ENCODE measurements at regions not wholly inside any gene's neighbourhood (a gene's known extent, or its start where the extent isn't known, plus 50 kb on each side); places are given as distances from the start of the nearest gene placed in this dataset.

- Mint-ChIP-seq H3K4me1 (peaks cover 22% of the 10 kb centered on the region), H3K27me3 (ENCODE audit: insufficient read depth) (no peaks in the 10 kb centered on the region), H3K4me3 (no peak overlapping the region), H3K27ac (no peak overlapping the region), H3K36me3 (ENCODE audit: low read depth) (no peaks in the 10 kb centered on the region), H3K9me3 (peaks cover 4% of the 10 kb centered on the region)
- no peaks in the 10 kb centered on the region for H3K9me3 ChIP-seq (ENCODE audit: control insufficient read depth, low read length)
- 78 to 81% methylated on average over 3 to 6 of the region's 6 CpGs for WGBS, 2 experiments (ENCODE audit: insufficient coverage in 1 of 2, insufficient read length in 1 of 2)
- no peak overlapping the region for H3K9ac ChIP-seq (ENCODE audit: extremely low read depth, low read length, poor library complexity, severe bottlenecking)
- H3K4me1 ChIP-seq (ENCODE audit: control insufficient read depth, insufficient read depth, low read length), result no peaks in the 10 kb centered on the region
- DNase-seq, result no peak
- no peak overlapping the region for H3K4me3 ChIP-seq (ENCODE audit: low read length)
- H3K27me3 ChIP-seq (ENCODE audit: control insufficient read depth, insufficient read depth, low read length, poor library complexity, severe bottlenecking), result no peaks in the 10 kb centered on the region
- H3K27ac ChIP-seq (ENCODE audit: low read depth, low read length), result peak overlapping the region; percentile 26
- no peak for TF ChIP-seq CTCF (conservative IDR thresholded peaks at IDR 0.05)
- H3K36me3 ChIP-seq (ENCODE audit: control insufficient read depth, insufficient read depth, low read length), result no peaks in the 10 kb centered on the region
Observed at GRCh38 chr2:10973766-10974165, 62.0 kb downstream of the KCNF1 start.

- no peak overlapping the region for H3K4me3 Mint-ChIP-seq
Observed at GRCh38 chr2:10977003-10977402, 65.3 kb downstream of the KCNF1 start.

GRCh38 chr2:10977621-10978020 is 65.9 kb downstream of the KCNF1 start:
- H3K27me3 ChIP-seq (ENCODE audit: control insufficient read depth, insufficient read depth, low read length, poor library complexity, severe bottlenecking), result no peaks in the 10 kb centered on the region
- no peaks in the 10 kb centered on the region for H3K36me3 ChIP-seq (ENCODE audit: control insufficient read depth, insufficient read depth, low read length)
- no peaks in the 10 kb centered on the region for H3K9me3 ChIP-seq (ENCODE audit: control insufficient read depth, low read length)
- Mint-ChIP-seq H3K4me3 (no peak overlapping the region), H3K27ac (no peak overlapping the region), H3K36me3 (ENCODE audit: low read depth) (no peaks in the 10 kb centered on the region), H3K4me1 (peaks cover 20% of the 10 kb centered on the region), H3K27me3 (ENCODE audit: insufficient read depth) (peaks cover 2% of the 10 kb centered on the region), H3K9me3 (peaks cover 4% of the 10 kb centered on the region)
- WGBS, 2 experiments (ENCODE audit: insufficient coverage in 1 of 2, insufficient read length in 1 of 2), result 39 to 53% methylated on average over 2 to 7 of the region's 7 CpGs
- no peak for DNase-seq
- no peak overlapping the region for H3K27ac ChIP-seq (ENCODE audit: low read depth, low read length)
- H3K9ac ChIP-seq (ENCODE audit: extremely low read depth, low read length, poor library complexity, severe bottlenecking), result no peak overlapping the region
- TF ChIP-seq CTCF (conservative IDR thresholded peaks at IDR 0.05), result no peak
- H3K4me3 ChIP-seq (ENCODE audit: low read length), result no peak overlapping the region
- no peaks in the 10 kb centered on the region for H3K4me1 ChIP-seq (ENCODE audit: control insufficient read depth, insufficient read depth, low read length)

More at GRCh38 chr2:10977003-10977402, 65.3 kb downstream of the KCNF1 start:
- Histone ChIP-seq H3K4me1 (ENCODE audit: control insufficient read depth, insufficient read depth, low read length) (no peaks in the 10 kb centered on the region), H3K9ac (ENCODE audit: extremely low read depth, low read length, poor library complexity, severe bottlenecking) (no peak overlapping the region), H3K36me3 (ENCODE audit: control insufficient read depth, insufficient read depth, low read length) (no peaks in the 10 kb centered on the region), H3K27me3 (ENCODE audit: control insufficient read depth, insufficient read depth, low read length, poor library complexity, severe bottlenecking) (no peaks in the 10 kb centered on the region), H3K4me3 (ENCODE audit: low read length) (no peak overlapping the region), H3K9me3 (ENCODE audit: control insufficient read depth, low read length) (no peaks in the 10 kb centered on the region), H3K27ac (ENCODE audit: low read depth, low read length) (peak overlapping the region; percentile 81)
- no peak for DNase-seq
- no peak for TF ChIP-seq CTCF (conservative IDR thresholded peaks at IDR 0.05)
- Mint-ChIP-seq H3K27me3 (ENCODE audit: insufficient read depth) (peaks cover 2% of the 10 kb centered on the region), H3K9me3 (peaks cover 4% of the 10 kb centered on the region), H3K4me1 (peaks cover 22% of the 10 kb centered on the region), H3K27ac (no peak overlapping the region), H3K36me3 (ENCODE audit: low read depth) (no peaks in the 10 kb centered on the region)
- WGBS, 2 experiments (ENCODE audit: insufficient coverage in 1 of 2, insufficient read length in 1 of 2), result 52 to 74% methylated on average over 4 to 9 of the region's 9 CpGs
